Large intestine (tissue), 3 donors: ENCODE measurements at regions not wholly inside any gene's neighbourhood (a gene's known extent, or its start where the extent isn't known, plus 50 kb on each side); places are given as distances from the start of the nearest gene placed in this dataset.

ENCODE experiments used
- DNase-seq, 2 donors: peaks; one replicate each; pipeline versions ENCODE4 v3.0.0 to v3.0.0-alpha.2; 2013
- H3K27ac ChIP-seq: one replicate; pipeline ENCODE4 v1.5.1; 2013; ENCODE audit warnings: low read length
- H3K27me3 ChIP-seq: 2 replicates; pipeline ENCODE4 v1.6.1; 2013; ENCODE audit warnings: low read length; ENCODE audit not compliant: control insufficient read depth, insufficient read depth
- H3K36me3 ChIP-seq: 2 replicates; pipeline ENCODE4 v1.6.1; 2013; ENCODE audit warnings: low read length; ENCODE audit not compliant: control insufficient read depth, insufficient read depth
- H3K4me1 ChIP-seq: one replicate; pipeline ENCODE4 v1.6.1; 2013; ENCODE audit warnings: low read length; ENCODE audit not compliant: control insufficient read depth, insufficient read depth
- H3K4me3 ChIP-seq: one replicate; pipeline ENCODE4 v1.5.1; 2013; ENCODE audit warnings: low read length
- H3K9me3 ChIP-seq: one replicate; pipeline ENCODE4 v1.6.1; 2013; ENCODE audit warnings: mild to moderate bottlenecking, low read depth, low read length, moderate library complexity; ENCODE audit not compliant: control insufficient read depth
- WGBS: methylation state at CpG from one replicate; pipeline ENCODE4 v1.1.5; 2013; ENCODE audit warnings: low lambda C conversion rate; ENCODE audit not compliant: insufficient coverage; 5-methylcytosine and 5-hydroxymethylcytosine counted together

- DNase-seq = no peak
- H3K36me3 ChIP-seq = no peaks in the 10 kb centered on the region
- WGBS = 80% methylated on average over 1 of the region's 4 CpGs
- no peak overlapping the region for H3K4me3 ChIP-seq
- H3K27me3 ChIP-seq = no peaks in the 10 kb centered on the region
- no peak overlapping the region for H3K27ac ChIP-seq
- peaks cover 13% of the 10 kb centered on the region for H3K9me3 ChIP-seq
- no peaks in the 10 kb centered on the region for H3K4me1 ChIP-seq
These were observed 70.0 kb upstream of the ZNF236 start for GRCh38 chr18:76752400-76752799.

GRCh38 chr18:76750917-76751890 is 71.2 kb upstream of the ZNF236 start:
- H3K4me1 ChIP-seq = no peaks in the 10 kb centered on the region
- no peak for DNase-seq
- H3K27ac ChIP-seq = no peak overlapping the region
- no peaks in the 10 kb centered on the region for H3K36me3 ChIP-seq
- no peaks in the 10 kb centered on the region for H3K27me3 ChIP-seq
- 100% methylated on average over 2 of the region's 5 CpGs for WGBS
- H3K9me3 ChIP-seq = peaks cover 13% of the 10 kb centered on the region
- no peak overlapping the region for H3K4me3 ChIP-seq

- H3K4me1 ChIP-seq = no peaks in the 10 kb centered on the region
- H3K36me3 ChIP-seq = no peaks in the 10 kb centered on the region
- H3K27ac ChIP-seq = no peak overlapping the region
- DNase-seq = no peak
- no peaks in the 10 kb centered on the region for H3K27me3 ChIP-seq
- no peak overlapping the region for H3K4me3 ChIP-seq
- H3K9me3 ChIP-seq = peaks cover 13% of the 10 kb centered on the region
These were observed 72.1 kb upstream of the ZNF236 start for GRCh38 chr18:76750269-76750668.

GRCh38 chr18:76747676-76748075 is 74.7 kb upstream of the ZNF236 start:
- WGBS = 80% methylated on average over 1 of the region's 1 CpG
- Histone ChIP-seq H3K27me3 (no peaks in the 10 kb centered on the region), H3K36me3 (no peaks in the 10 kb centered on the region), H3K4me1 (no peaks in the 10 kb centered on the region), H3K27ac (no peak overlapping the region), H3K4me3 (no peak overlapping the region), H3K9me3 (peaks cover 13% of the 10 kb centered on the region)
- no peak for DNase-seq

- no CpG with 5 or more reads among the region's 3 CpGs for WGBS
- H3K9me3 ChIP-seq = no peaks in the 10 kb centered on the region
- no peak overlapping the region for H3K27ac ChIP-seq
- no peak for DNase-seq
- H3K36me3 ChIP-seq = no peaks in the 10 kb centered on the region
- H3K4me3 ChIP-seq = no peak overlapping the region
- H3K4me1 ChIP-seq = no peaks in the 10 kb centered on the region
- H3K27me3 ChIP-seq = no peaks in the 10 kb centered on the region
These were observed 81.0 kb upstream of the ZNF236 start for GRCh38 chr18:76741346-76741745.

GRCh38 chr18:76736309-76736708 is 86.0 kb upstream of the ZNF236 start:
- Histone ChIP-seq H3K4me3 (no peak overlapping the region), H3K9me3 (no peaks in the 10 kb centered on the region), H3K27me3 (no peaks in the 10 kb centered on the region), H3K4me1 (no peaks in the 10 kb centered on the region), H3K36me3 (no peaks in the 10 kb centered on the region), H3K27ac (no peak overlapping the region)
- WGBS = no CpG with 5 or more reads among the region's 18 CpGs
- DNase-seq = no peak

- WGBS = no CpG with 5 or more reads among the region's 2 CpGs
These were observed 91.5 kb upstream of the ZNF236 start for GRCh38 chr18:76730901-76731300.

GRCh38 chr18:76727589-76727988 is 94.8 kb upstream of the ZNF236 start:
- Histone ChIP-seq H3K27ac (no peak overlapping the region), H3K4me3 (no peak overlapping the region), H3K9me3 (no peaks in the 10 kb centered on the region), H3K27me3 (no peaks in the 10 kb centered on the region), H3K36me3 (no peaks in the 10 kb centered on the region), H3K4me1 (no peaks in the 10 kb centered on the region)
- 71% methylated on average over 1 of the region's 1 CpG for WGBS
- no peak for DNase-seq

More at GRCh38 chr18:76730901-76731300, 91.5 kb upstream of the ZNF236 start:
- H3K27me3 ChIP-seq = no peaks in the 10 kb centered on the region
- no peak overlapping the region for H3K27ac ChIP-seq
- H3K36me3 ChIP-seq = no peaks in the 10 kb centered on the region
- H3K4me3 ChIP-seq = no peak overlapping the region
- no peak for DNase-seq
- H3K9me3 ChIP-seq = no peaks in the 10 kb centered on the region
- no peaks in the 10 kb centered on the region for H3K4me1 ChIP-seq

GRCh38 chr18:76725445-76725844 is 96.9 kb upstream of the ZNF236 start:
- no peak overlapping the region for H3K4me3 ChIP-seq
- no peaks in the 10 kb centered on the region for H3K36me3 ChIP-seq
- no peak for DNase-seq
- H3K4me1 ChIP-seq = no peaks in the 10 kb centered on the region
- no peak overlapping the region for H3K27ac ChIP-seq
- no peaks in the 10 kb centered on the region for H3K9me3 ChIP-seq
- no peaks in the 10 kb centered on the region for H3K27me3 ChIP-seq
- WGBS = no CpG with 5 or more reads among the region's 2 CpGs

GRCh38 chr18:76722224-76723061 is 99.9 kb upstream of the ZNF236 start:
- Histone ChIP-seq H3K27ac (no peak overlapping the region), H3K27me3 (no peaks in the 10 kb centered on the region), H3K36me3 (no peaks in the 10 kb centered on the region), H3K4me3 (no peak overlapping the region), H3K9me3 (no peaks in the 10 kb centered on the region), H3K4me1 (no peaks in the 10 kb centered on the region)
- WGBS = 100% methylated on average over 1 of the region's 14 CpGs
- DNase-seq = no peak
